ENCODE measurements at regions not wholly inside any gene's neighbourhood (a gene's known extent, or its start where the extent isn't known, plus 50 kb on each side); places are given as distances from the start of the nearest gene placed in this dataset.

GRCh38 chr9:71273613-71274012, 152.2 kb upstream of the TRPM3 start:
- H3K9me1 ChIP-seq (replicated peaks; ENCODE audit: control insufficient read depth, extremely low read depth, insufficient read depth, low read length): no peaks in the 10 kb centered on the region

More at GRCh38 chr9:71273613-71274012, 152.2 kb upstream of the TRPM3 start:
- no peak for FAIRE-seq
- H3K4me2 ChIP-seq (ENCODE audit: insufficient read depth, low read length): no peak overlapping the region
- no peak overlapping the region for H3K9ac ChIP-seq (replicated peaks; ENCODE audit: extremely low read depth, insufficient read depth, low read length)
- H3K4me1 ChIP-seq (ENCODE audit: control insufficient read depth, extremely low read depth, insufficient read depth, low read length): no peaks in the 10 kb centered on the region
- dilution Hi-C loops (cut with MboI; ENCODE audit: extremely low pct_ligation_motif_present, low sequenced_read_pairs): no loop called here
- no peak for DNase-seq (ENCODE audit: low read depth, low spot score)
- no peak overlapping the region for H2AFZ ChIP-seq (ENCODE audit: low read depth, low read length)
- no peaks in the 10 kb centered on the region for H3K27me3 ChIP-seq (ENCODE audit: control insufficient read depth in 2 of 2, insufficient read depth in 2 of 2, low read length in 2 of 2)
- no peaks in the 10 kb centered on the region for H3K9me3 ChIP-seq (replicated peaks; ENCODE audit: control insufficient read depth, insufficient read depth, low read length)
- H4K20me1 ChIP-seq (replicated peaks; ENCODE audit: control insufficient read depth, extremely low read depth, insufficient read depth, low read length): no peaks in the 10 kb centered on the region
- intact Hi-C loops (cut with micrococcal nuclease): no loop called here
- CTCF ChIA-PET: no interaction called here
- H3K36me3 ChIP-seq (ENCODE audit: control insufficient read depth in 2 of 2, extremely low read depth in 1 of 2, insufficient read depth in 2 of 2, low read length in 2 of 2): no peaks in the 10 kb centered on the region
- no peaks in the 10 kb centered on the region for H3K79me2 ChIP-seq (ENCODE audit: control insufficient read depth, insufficient read depth, low read length)
- H3K4me3 ChIP-seq (replicated peaks in 1 of 3; ENCODE audit: insufficient read depth in 1 of 3, low read depth in 1 of 3, low read length in 3 of 3): no peak overlapping the region
- TF ChIP-seq GATA2 (IDR thresholded peaks at IDR 0.05; ENCODE audit: insufficient read depth, insufficient read length, low read depth, low read length) (no peak), MAX (IDR thresholded peaks at IDR 0.05; ENCODE audit: insufficient read depth, insufficient read length) (no peak), CTCF (IDR thresholded peaks at IDR 0.05; ENCODE audit: extremely low read depth in 1 of 2, insufficient read depth in 1 of 2, low read depth in 1 of 2, low read length in 2 of 2) (no peak), MYC (IDR thresholded peaks at IDR 0.05; ENCODE audit: low read depth, low read length) (no peak), JUN (IDR thresholded peaks at IDR 0.05; ENCODE audit: borderline replicate concordance, insufficient read depth, insufficient read length, low read depth) (no peak), POLR2A (IDR thresholded peaks at IDR 0.05; ENCODE audit: low read depth, low read length) (no peak), FOS (IDR thresholded peaks at IDR 0.05; ENCODE audit: borderline replicate concordance, insufficient read depth, low read length) (no peak), EZH2 (IDR thresholded peaks at IDR 0.05; ENCODE audit: borderline replicate concordance, low read depth, low read length, severe bottlenecking) (no peak), POLR2AphosphoS5 (IDR thresholded peaks at IDR 0.05; ENCODE audit: insufficient read depth, low read depth, low read length) (no peak)
- POLR2A ChIA-PET: no interaction called here
- no TSS peak for BruUV-seq (replicated peaks)
- no peak overlapping the region for H3K27ac ChIP-seq (ENCODE audit: insufficient read depth, low read depth, low read length)

All from endothelial cell of umbilical vein (primary cell).